ENCODE measurements at regions not wholly inside any gene's neighbourhood (a gene's known extent, or its start where the extent isn't known, plus 50 kb on each side); places are given as distances from the start of the nearest gene placed in this dataset.

DNA sequence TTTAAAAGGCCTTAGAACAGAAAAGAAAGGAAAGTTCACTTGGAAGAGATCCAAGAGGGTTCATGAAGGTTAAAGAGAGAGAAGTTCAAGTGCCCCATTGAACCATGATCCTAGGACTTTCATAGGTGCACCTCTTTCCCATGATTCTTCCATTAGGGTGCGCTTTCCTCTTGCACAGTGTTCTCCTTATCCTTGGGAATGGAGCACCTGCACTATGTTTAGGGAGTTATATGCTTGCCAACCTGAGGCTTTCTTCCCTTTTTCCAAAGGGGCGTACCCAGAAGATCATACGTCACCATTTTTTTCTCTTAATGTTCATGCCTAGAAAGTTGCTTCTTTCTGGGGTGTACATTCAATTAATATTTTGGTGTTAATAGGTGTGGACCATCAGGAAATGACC lies 908.0 kb upstream of the SORCS1 start:
- H3K27me3 ChIP-seq (ENCODE audit: insufficient read depth, low read length), result no peaks in the 10 kb centered on the region
- H3F3A ChIP-seq (ENCODE audit: insufficient read depth, low read length), result no peaks in the 10 kb centered on the region
- H3K27ac ChIP-seq (ENCODE audit: low read depth, low read length, poor library complexity, severe bottlenecking), result no peak overlapping the region
- no peak overlapping the region for H2AFZ ChIP-seq (ENCODE audit: low read length)
- H3K9me2 ChIP-seq (ENCODE audit: low read depth, low read length), result no peaks in the 10 kb centered on the region
- H3K9me3 ChIP-seq (ENCODE audit: low read length), result no peaks in the 10 kb centered on the region
- no peak for TF ChIP-seq EZH2 (IDR thresholded peaks at IDR 0.05; ENCODE audit: borderline replicate concordance, low read length)
- TF ChIP-seq, protein P1, sequence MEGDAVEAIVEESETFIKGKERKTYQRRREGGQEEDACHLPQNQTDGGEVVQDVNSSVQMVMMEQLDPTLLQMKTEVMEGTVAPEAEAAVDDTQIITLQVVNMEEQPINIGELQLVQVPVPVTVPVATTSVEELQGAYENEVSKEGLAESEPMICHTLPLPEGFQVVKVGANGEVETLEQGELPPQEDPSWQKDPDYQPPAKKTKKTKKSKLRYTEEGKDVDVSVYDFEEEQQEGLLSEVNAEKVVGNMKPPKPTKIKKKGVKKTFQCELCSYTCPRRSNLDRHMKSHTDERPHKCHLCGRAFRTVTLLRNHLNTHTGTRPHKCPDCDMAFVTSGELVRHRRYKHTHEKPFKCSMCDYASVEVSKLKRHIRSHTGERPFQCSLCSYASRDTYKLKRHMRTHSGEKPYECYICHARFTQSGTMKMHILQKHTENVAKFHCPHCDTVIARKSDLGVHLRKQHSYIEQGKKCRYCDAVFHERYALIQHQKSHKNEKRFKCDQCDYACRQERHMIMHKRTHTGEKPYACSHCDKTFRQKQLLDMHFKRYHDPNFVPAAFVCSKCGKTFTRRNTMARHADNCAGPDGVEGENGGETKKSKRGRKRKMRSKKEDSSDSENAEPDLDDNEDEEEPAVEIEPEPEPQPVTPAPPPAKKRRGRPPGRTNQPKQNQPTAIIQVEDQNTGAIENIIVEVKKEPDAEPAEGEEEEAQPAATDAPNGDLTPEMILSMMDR (IDR thresholded peaks at IDR 0.05; ENCODE audit: low read length), result no peak
- no peak overlapping the region for H3K4me3 ChIP-seq (ENCODE audit: low read depth, low read length, poor library complexity, severe bottlenecking)
- H3K4me1 ChIP-seq (ENCODE audit: insufficient read depth, low read length, severe bottlenecking), result no peaks in the 10 kb centered on the region
- no peaks in the 10 kb centered on the region for H4K20me1 ChIP-seq (ENCODE audit: insufficient read depth, low read length)
- H3K79me2 ChIP-seq (ENCODE audit: insufficient read depth, low read length), result no peaks in the 10 kb centered on the region
- no peak overlapping the region for H3K9ac ChIP-seq (ENCODE audit: low read length)
- no peaks in the 10 kb centered on the region for H3K36me3 ChIP-seq (ENCODE audit: insufficient read depth, low read length)
- H3K4me2 ChIP-seq (ENCODE audit: low read length), result no peak overlapping the region

DNA sequence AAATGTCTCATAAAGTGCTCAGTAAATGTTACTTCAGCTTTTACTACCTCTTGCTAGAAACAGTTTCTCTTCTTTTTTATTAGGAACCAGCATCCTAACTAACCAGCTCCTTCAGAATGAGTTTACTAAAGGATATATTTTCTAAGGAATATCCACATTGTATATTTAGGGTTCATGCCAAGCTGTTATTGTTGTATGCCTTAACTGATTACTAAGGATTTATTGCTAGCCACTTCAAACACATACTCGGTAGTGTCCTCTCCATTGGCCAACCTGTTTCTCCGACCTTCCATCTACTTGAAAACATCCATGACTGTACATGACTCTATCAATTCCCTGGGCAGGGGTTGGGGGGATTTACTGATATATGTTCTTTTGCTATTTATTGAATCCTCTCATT lies 906.3 kb upstream of the SORCS1 start:
- Histone ChIP-seq H3K36me3 (ENCODE audit: insufficient read depth, low read length) (no peaks in the 10 kb centered on the region), H2AFZ (ENCODE audit: low read length) (no peak overlapping the region), H3K9me3 (ENCODE audit: low read length) (no peaks in the 10 kb centered on the region), H3K79me2 (ENCODE audit: insufficient read depth, low read length) (no peaks in the 10 kb centered on the region), H3K9ac (ENCODE audit: low read length) (no peak overlapping the region), H3K4me2 (ENCODE audit: low read length) (no peak overlapping the region), H3K9me2 (ENCODE audit: low read depth, low read length) (no peaks in the 10 kb centered on the region), H3K27me3 (ENCODE audit: insufficient read depth, low read length) (no peaks in the 10 kb centered on the region), H3K4me3 (ENCODE audit: low read depth, low read length, poor library complexity, severe bottlenecking) (no peak overlapping the region), H3K4me1 (ENCODE audit: insufficient read depth, low read length, severe bottlenecking) (no peaks in the 10 kb centered on the region), H4K20me1 (ENCODE audit: insufficient read depth, low read length) (no peaks in the 10 kb centered on the region), H3K27ac (ENCODE audit: low read depth, low read length, poor library complexity, severe bottlenecking) (no peak overlapping the region), H3F3A (ENCODE audit: insufficient read depth, low read length) (no peaks in the 10 kb centered on the region)
- no peak for TF ChIP-seq EZH2 (IDR thresholded peaks at IDR 0.05; ENCODE audit: borderline replicate concordance, low read length)
- TF ChIP-seq, protein P1 (IDR thresholded peaks at IDR 0.05; ENCODE audit: low read length), result no peak

DNA sequence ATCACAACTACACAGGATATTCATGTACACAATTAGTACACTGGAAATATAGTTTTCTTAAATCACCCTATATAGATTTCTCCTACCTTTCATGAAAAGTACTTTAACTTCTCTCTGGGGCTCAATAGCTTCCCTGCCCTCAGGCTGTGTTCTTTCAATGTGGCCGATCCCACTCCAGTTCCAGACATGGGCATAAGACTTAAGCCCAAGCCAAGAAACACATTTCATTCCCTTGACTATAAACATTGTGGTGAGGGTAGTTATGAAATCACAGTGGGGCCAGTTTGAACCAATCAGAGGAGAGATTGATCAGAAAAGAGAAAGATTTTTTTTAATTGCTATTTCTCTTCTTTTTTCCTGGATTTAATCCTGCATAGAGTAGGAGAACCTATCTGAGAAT lies 904.6 kb upstream of the SORCS1 start:
- no peak overlapping the region for H2AFZ ChIP-seq (ENCODE audit: low read length)
- H3K4me3 ChIP-seq (ENCODE audit: low read depth, low read length, poor library complexity, severe bottlenecking), result no peak overlapping the region
- H3K4me2 ChIP-seq (ENCODE audit: low read length), result no peak overlapping the region
- H3K79me2 ChIP-seq (ENCODE audit: insufficient read depth, low read length), result no peaks in the 10 kb centered on the region
- no peaks in the 10 kb centered on the region for H4K20me1 ChIP-seq (ENCODE audit: insufficient read depth, low read length)
- H3K4me1 ChIP-seq (ENCODE audit: insufficient read depth, low read length, severe bottlenecking), result no peaks in the 10 kb centered on the region
- H3F3A ChIP-seq (ENCODE audit: insufficient read depth, low read length), result no peaks in the 10 kb centered on the region
- no peaks in the 10 kb centered on the region for H3K9me2 ChIP-seq (ENCODE audit: low read depth, low read length)
- H3K27ac ChIP-seq (ENCODE audit: low read depth, low read length, poor library complexity, severe bottlenecking), result no peak overlapping the region
- H3K36me3 ChIP-seq (ENCODE audit: insufficient read depth, low read length), result no peaks in the 10 kb centered on the region
- TF ChIP-seq, protein P1 (IDR thresholded peaks at IDR 0.05; ENCODE audit: low read length), result no peak
- TF ChIP-seq EZH2 (IDR thresholded peaks at IDR 0.05; ENCODE audit: borderline replicate concordance, low read length), result no peak
- no peaks in the 10 kb centered on the region for H3K9me3 ChIP-seq (ENCODE audit: low read length)
- no peaks in the 10 kb centered on the region for H3K27me3 ChIP-seq (ENCODE audit: insufficient read depth, low read length)
- H3K9ac ChIP-seq (ENCODE audit: low read length), result no peak overlapping the region

All from OCI-LY1 (cell line).